Small intestine (tissue), 7 donors: ENCODE measurements at regions not wholly inside any gene's neighbourhood (a gene's known extent, or its start where the extent isn't known, plus 50 kb on each side); places are given as distances from the start of the nearest gene placed in this dataset.

Experiments
- DNase-seq, 2 donors: peaks; one replicate each; pipeline versions ENCODE4 v3.0.0 to v3.0.0-alpha.2; 2013
- FAIRE-seq: peaks from 2 replicates; lab custom pipeline; 2012; peaks lifted over from hg19 to GRCh38; lab: Jason Lieb, UNC
- H3K27ac ChIP-seq, 3 donors: one replicate each; pipeline ENCODE4 v1.5.1; 2013; ENCODE audit warnings: low read length in 2 of 3, mild to moderate bottlenecking in 2 of 3, control low read depth in 1 of 3, inconsistent platforms in 1 of 3, low read depth in 1 of 3, moderate library complexity in 1 of 3
- H3K27me3 ChIP-seq, 3 donors: one replicate each; pipeline ENCODE4 v1.6.1; 2013; ENCODE audit warnings: low read length in 3 of 3, inconsistent platforms in 1 of 3; ENCODE audit not compliant: control insufficient read depth in 3 of 3, insufficient read depth in 3 of 3
- H3K36me3 ChIP-seq, 3 donors: one replicate each; pipeline ENCODE4 v1.6.1; 2013; ENCODE audit warnings: low read length in 3 of 3, inconsistent platforms in 1 of 3, low read depth in 1 of 3, mild to moderate bottlenecking in 1 of 3, moderate library complexity in 1 of 3; ENCODE audit not compliant: control insufficient read depth in 3 of 3, insufficient read depth in 2 of 3
- H3K4me1 ChIP-seq, 3 donors: one replicate each; pipeline ENCODE4 v1.6.1; 2013; ENCODE audit warnings: low read length in 2 of 3, inconsistent platforms in 1 of 3, low read depth in 1 of 3, mild to moderate bottlenecking in 1 of 3, moderate library complexity in 1 of 3; ENCODE audit not compliant: control insufficient read depth in 3 of 3, insufficient read depth in 2 of 3
- H3K4me3 ChIP-seq, 3 donors: one replicate each; pipeline ENCODE4 v1.5.1; 2013; ENCODE audit warnings: low read length in 3 of 3, control low read depth in 1 of 3, inconsistent platforms in 1 of 3, low read depth in 1 of 3, mild to moderate bottlenecking in 1 of 3, moderate library complexity in 1 of 3
- H3K9me3 ChIP-seq, 2 donors: one replicate each; pipeline ENCODE4 v1.6.1; 2013; ENCODE audit warnings: low read depth in 1 of 2, low read length in 1 of 2; ENCODE audit not compliant: control insufficient read depth in 2 of 2, insufficient read depth in 1 of 2
- WGBS, 3 donors: extraction: QIAGEN DNeasy Blood & Tissue Kit; methylation state at CpG; one replicate each; pipeline ENCODE4 v1.1.7; 2013; 5-methylcytosine and 5-hydroxymethylcytosine counted together
- donor health status: healthy with polysubstance abuse.
- donor health status: control.
- donor health status: control.
- donor health status: Bipolar disorder and iron deficiency.
- donor health status: healthy.

GRCh38 chr22:47808236-47808635, 1045.8 kb downstream of the TBC1D22A start:
- no peak overlapping the region for H3K4me3 ChIP-seq
- H3K36me3 ChIP-seq = no peaks in the 10 kb centered on the region
- no peak overlapping the region for H3K27ac ChIP-seq
- no peaks in the 10 kb centered on the region for H3K4me1 ChIP-seq
- H3K27me3 ChIP-seq = no peaks in the 10 kb centered on the region
- WGBS, 3 donors = 62 to 75% (median 73%) methylated on average over 6 of the region's 6 CpGs
- FAIRE-seq = no peak
- H3K9me3 ChIP-seq = peaks cover 0 to 2% of the 10 kb centered on the region in 2 donors
- no peak for DNase-seq

DNA sequence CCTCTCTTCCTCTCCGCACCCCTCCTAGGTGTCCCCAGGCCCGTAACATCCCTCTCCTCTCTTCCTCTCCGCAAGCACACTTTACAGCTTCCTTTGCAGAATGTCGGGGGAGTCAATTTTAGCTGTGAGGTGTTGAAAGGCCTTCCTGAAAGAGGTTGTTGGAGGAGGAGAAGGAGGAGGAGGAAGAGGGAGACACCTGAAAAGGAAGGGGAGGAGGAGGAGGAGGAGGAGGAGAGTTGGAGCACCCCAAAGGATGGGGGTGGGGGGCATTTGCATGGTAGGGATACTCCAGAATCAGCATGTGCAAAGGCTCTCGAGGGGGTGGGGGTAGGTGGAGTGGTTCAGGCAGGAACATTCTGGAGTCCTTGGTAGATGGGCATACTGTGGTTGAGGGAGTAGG, 1045.1 kb downstream of the TBC1D22A start:
- Histone ChIP-seq H3K4me3 (no peak overlapping the region), H3K4me1 (no peaks in the 10 kb centered on the region), H3K27ac (no peak overlapping the region), H3K9me3 (peaks cover 0 to 2% of the 10 kb centered on the region in 2 donors), H3K36me3 (no peaks in the 10 kb centered on the region), H3K27me3 (no peaks in the 10 kb centered on the region)
- FAIRE-seq (no peak), DNase-seq (no peak)
- WGBS, 3 donors = 65 to 74% (median 71%) methylated on average over 5 of the region's 5 CpGs

GRCh38 chr22:47806894-47807293, 1044.4 kb downstream of the TBC1D22A start:
- WGBS, 3 donors = 79 to 87% (median 80%) methylated on average over 8 of the region's 8 CpGs
- no peak for DNase-seq
- H3K36me3 ChIP-seq = no peaks in the 10 kb centered on the region
- H3K27me3 ChIP-seq = no peaks in the 10 kb centered on the region
- FAIRE-seq = no peak
- no peak overlapping the region for H3K4me3 ChIP-seq
- no peaks in the 10 kb centered on the region for H3K4me1 ChIP-seq
- no peak overlapping the region for H3K27ac ChIP-seq
- H3K9me3 ChIP-seq = peaks cover 0 to 2% of the 10 kb centered on the region in 2 donors

- Histone ChIP-seq H3K9me3 (peaks cover 0 to 2% of the 10 kb centered on the region in 2 donors), H3K27me3 (no peaks in the 10 kb centered on the region), H3K27ac (no peak overlapping the region), H3K4me3 (no peak overlapping the region), H3K36me3 (no peaks in the 10 kb centered on the region), H3K4me1 (no peaks in the 10 kb centered on the region)
- 74 to 92% (median 89%) methylated on average over 6 of the region's 6 CpGs for WGBS, 3 donors
- DNase-seq (no peak), FAIRE-seq (no peak)
Measured at GRCh38 chr22:47805394-47805935, 1043.0 kb downstream of the TBC1D22A start.

DNA sequence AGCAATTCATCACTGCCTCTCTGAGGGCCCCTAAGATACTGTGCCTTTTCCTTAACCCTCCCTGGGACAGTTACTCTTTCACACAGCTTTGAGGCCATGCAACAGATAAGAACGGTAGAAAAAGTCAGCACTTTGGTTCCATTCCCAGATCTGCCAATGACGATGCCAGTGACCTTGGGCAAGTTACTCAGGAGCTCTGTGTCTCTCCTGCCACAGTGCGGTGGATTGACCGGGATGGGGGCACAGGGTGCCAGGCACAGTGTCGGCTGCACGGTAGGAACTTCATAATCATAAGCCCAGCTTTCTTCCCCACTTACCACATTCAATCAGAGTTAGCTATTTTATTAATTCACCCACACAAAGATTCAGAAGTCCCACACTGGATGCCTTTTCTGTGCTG, 1041.8 kb downstream of the TBC1D22A start:
- Histone ChIP-seq H3K27me3 (no peaks in the 10 kb centered on the region), H3K4me3 (no peak overlapping the region), H3K4me1 (no peaks in the 10 kb centered on the region), H3K9me3 (peaks cover 0 to 2% of the 10 kb centered on the region in 2 donors), H3K36me3 (no peaks in the 10 kb centered on the region), H3K27ac (no peak overlapping the region)
- 77 to 86% (median 84%) methylated on average over 6 of the region's 6 CpGs for WGBS, 3 donors
- DNase-seq = no peak
- no peak for FAIRE-seq

DNA sequence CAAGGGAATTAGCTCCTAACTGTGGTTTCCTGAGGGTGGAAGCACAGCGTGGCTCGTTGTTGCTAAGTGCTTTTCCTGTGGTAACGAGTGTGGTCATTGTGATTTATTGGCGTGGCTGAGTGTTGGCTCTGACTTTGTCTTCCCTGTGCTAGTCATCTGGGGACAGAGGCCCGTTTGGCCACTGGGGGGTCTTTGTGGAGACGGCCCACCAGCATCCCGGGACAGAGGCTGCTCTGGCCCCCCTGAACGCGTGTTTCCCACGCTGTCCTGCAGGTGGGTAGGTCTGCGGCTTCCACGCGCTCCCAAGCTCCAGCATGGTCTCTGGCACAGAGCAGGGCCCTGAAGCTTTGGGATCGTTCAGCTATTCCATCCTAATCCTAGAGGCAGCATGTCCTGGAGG, 1040.0 kb downstream of the TBC1D22A start:
- Histone ChIP-seq H3K27ac (no peak overlapping the region), H3K4me3 (no peak overlapping the region), H3K27me3 (no peaks in the 10 kb centered on the region), H3K4me1 (no peaks in the 10 kb centered on the region), H3K36me3 (no peaks in the 10 kb centered on the region), H3K9me3 (peaks cover 0 to 2% of the 10 kb centered on the region in 2 donors)
- no peak for DNase-seq
- FAIRE-seq = no peak
- WGBS, 3 donors = 66 to 80% (median 68%) methylated on average over 14 of the region's 14 CpGs

DNA sequence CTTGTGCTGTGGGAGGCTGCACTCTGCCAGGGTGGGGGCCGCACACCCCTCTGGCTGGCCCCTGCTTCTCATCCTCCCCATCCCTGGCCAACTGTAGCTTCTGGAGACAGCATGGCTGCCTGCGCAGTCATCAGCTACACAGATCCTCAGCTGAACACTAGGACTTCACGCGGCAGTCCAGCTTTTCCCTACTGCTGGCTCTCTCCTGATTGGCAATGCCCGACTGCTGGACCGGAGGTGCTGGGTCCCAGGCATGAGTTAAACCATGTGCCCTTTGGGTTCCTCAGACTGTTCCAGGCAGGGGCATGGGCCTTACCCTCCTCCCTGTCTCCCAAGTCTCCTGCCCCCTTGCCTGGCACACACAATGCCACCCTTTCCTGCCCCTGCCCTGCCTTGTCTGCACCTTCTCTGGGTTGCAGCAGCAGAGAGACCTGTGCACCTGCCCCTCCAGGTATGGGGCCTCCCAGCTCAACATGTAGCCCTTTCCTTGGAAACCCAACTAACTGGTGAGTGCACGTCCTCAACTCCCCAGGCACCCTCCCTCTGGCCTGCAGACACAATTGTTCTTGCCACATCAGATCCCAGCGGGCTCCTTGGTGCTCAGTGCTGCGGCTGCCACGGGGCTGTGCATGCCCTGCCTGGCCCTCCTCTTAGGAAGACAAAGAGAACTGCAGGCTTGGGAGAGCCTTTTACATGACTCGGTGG, 1039.2 kb downstream of the TBC1D22A start:
- no peak for DNase-seq
- H3K27ac ChIP-seq = no peak overlapping the region
- H3K36me3 ChIP-seq = no peaks in the 10 kb centered on the region
- 79 to 82% (median 79%) methylated on average over 11 of the region's 11 CpGs for WGBS, 3 donors
- H3K9me3 ChIP-seq = peaks cover 0 to 2% of the 10 kb centered on the region in 2 donors
- no peak overlapping the region for H3K4me3 ChIP-seq
- no peak for FAIRE-seq
- H3K27me3 ChIP-seq = no peaks in the 10 kb centered on the region
- H3K4me1 ChIP-seq = no peaks in the 10 kb centered on the region

- FAIRE-seq = no peak
- Histone ChIP-seq H3K27me3 (no peaks in the 10 kb centered on the region), H3K4me3 (no peak overlapping the region), H3K9me3 (no peaks in the 10 kb centered on the region), H3K36me3 (no peaks in the 10 kb centered on the region), H3K27ac (no peak overlapping the region), H3K4me1 (no peaks in the 10 kb centered on the region)
- no peak for DNase-seq
- WGBS, 3 donors = 80 to 90% (median 88%) methylated on average over 4 of the region's 4 CpGs
Measured at GRCh38 chr22:47798229-47798628, 1035.8 kb downstream of the TBC1D22A start.
